Keratinocyte (primary cell): ENCODE measurements at regions not wholly inside any gene's neighbourhood (a gene's known extent, or its start where the extent isn't known, plus 50 kb on each side); places are given as distances from the start of the nearest gene placed in this dataset.

Source experiments
- DNase-seq: peaks from one replicate; pipeline ENCODE4 v3.0.0-alpha.2; 2011; ENCODE audit warnings: low read depth, missing footprints, low spot score
- FAIRE-seq: peaks from 2 replicates; lab custom pipeline; 2011; peaks lifted over from hg19 to GRCh38; lab: Jason Lieb, UNC
- H2AFZ ChIP-seq: 2 replicates; pipeline ENCODE4 v1.6.0; 2012; ENCODE audit warnings: low read length, control low read depth, inconsistent platforms; ENCODE audit not compliant: control insufficient read depth
- H3K27ac ChIP-seq: 2 replicates; pipeline ENCODE4 v1.5.1; 2011; ENCODE audit warnings: low read length; ENCODE audit not compliant: control insufficient read depth, insufficient read depth
- H3K27me3 ChIP-seq: 3 replicates; pipeline ENCODE4 v1.6.0; 2011; ENCODE audit warnings: low read length; ENCODE audit not compliant: control insufficient read depth, insufficient read depth; ENCODE audit errors: extremely low read depth
- H3K36me3 ChIP-seq, 2 experiments: 2 replicates in 1 of 2; 3 replicates in 1 of 2; pipeline ENCODE4 v1.5.1; 2011; ENCODE audit warnings: low read length in 2 of 2, mild to moderate bottlenecking in 1 of 2; ENCODE audit not compliant: control insufficient read depth in 2 of 2, insufficient read depth in 2 of 2; ENCODE audit errors: extremely low read depth in 1 of 2
- H3K4me1 ChIP-seq: 3 replicates; pipeline ENCODE4 v1.5.1; 2011; ENCODE audit warnings: low read length; ENCODE audit not compliant: control insufficient read depth, insufficient read depth; ENCODE audit errors: extremely low read depth
- H3K4me2 ChIP-seq: 3 replicates; pipeline ENCODE4 v1.6.0; 2011; ENCODE audit warnings: low read depth, low read length; ENCODE audit not compliant: control insufficient read depth, insufficient read depth; ENCODE audit errors: extremely low read depth
- H3K4me3 ChIP-seq, 3 experiments: fragments of 200-600 bp in 1 of 3; sonication (generic) in 1 of 3; 2 replicates in 2 of 3; 3 replicates in 1 of 3; pipeline ENCODE4 v1.5.1; 2011 to 2016; ENCODE audit warnings: low read length in 3 of 3, mild to moderate bottlenecking in 3 of 3, control low read depth in 2 of 3, inconsistent platforms in 1 of 3, low read depth in 1 of 3, mixed read lengths in 1 of 3, mixed run types in 1 of 3, moderate library complexity in 1 of 3; ENCODE audit not compliant: control insufficient read depth in 2 of 3, insufficient read depth in 2 of 3; ENCODE audit errors: extremely low read depth in 1 of 3
- H3K79me2 ChIP-seq: 2 replicates; pipeline ENCODE4 v1.6.0; 2012; ENCODE audit warnings: low read length; ENCODE audit not compliant: control insufficient read depth, insufficient read depth
- H3K9ac ChIP-seq: 3 replicates; pipeline ENCODE4 v1.6.0; 2011; ENCODE audit warnings: low read length; ENCODE audit not compliant: control insufficient read depth, insufficient read depth; ENCODE audit errors: extremely low read depth
- H3K9me1 ChIP-seq: 3 replicates; pipeline ENCODE4 v1.6.0; 2011; ENCODE audit warnings: low read length; ENCODE audit not compliant: control insufficient read depth, insufficient read depth; ENCODE audit errors: extremely low read depth
- H3K9me3 ChIP-seq: 2 replicates; pipeline ENCODE4 v1.5.1; 2012; ENCODE audit warnings: low read depth, low read length; ENCODE audit not compliant: control insufficient read depth
- H4K20me1 ChIP-seq: 3 replicates; pipeline ENCODE4 v1.6.0; 2011; ENCODE audit warnings: low read length; ENCODE audit not compliant: control insufficient read depth, insufficient read depth; ENCODE audit errors: extremely low read depth
- CTCF ChIP-seq, 3 experiments: IDR thresholded peaks in 1 of 3; conservative IDR thresholded peaks in 1 of 3; optimal IDR thresholded peaks in 1 of 3; 2 replicates in 2 of 3; 3 replicates in 1 of 3; pipeline versions ENCODE3 to v1.5.1; 2011; ENCODE audit warnings: low read length in 3 of 3, mild to moderate bottlenecking in 3 of 3, moderate library complexity in 2 of 3, control low read depth in 1 of 3, inconsistent platforms in 1 of 3; ENCODE audit not compliant: insufficient read depth in 2 of 3; ENCODE audit errors: extremely low read depth in 1 of 3
- EZH2 ChIP-seq: IDR thresholded peaks from one replicate; pipeline ENCODE4 v1.6.1; 2012; ENCODE audit warnings: inconsistent platforms, mild to moderate bottlenecking, low read length, moderate library complexity
- dilution Hi-C: fragments of 300-500 bp; cut with MboI; formaldehyde crosslinking; loops from one replicate; pipeline ENCODE4 v1.7.0; 2020; ENCODE audit warnings: low sequenced_read_pairs; ENCODE audit not compliant: extremely low pct_ligation_motif_present

- no peaks in the 10 kb centered on the region for H3K4me1 ChIP-seq
- H3K9me1 ChIP-seq = no peaks in the 10 kb centered on the region
- no peak overlapping the region for H3K9ac ChIP-seq
- no peak overlapping the region for H2AFZ ChIP-seq
- no peak overlapping the region for H3K27ac ChIP-seq
- H3K36me3 ChIP-seq = no peaks in the 10 kb centered on the region
- no peaks in the 10 kb centered on the region for H3K79me2 ChIP-seq
- no peaks in the 10 kb centered on the region for H3K9me3 ChIP-seq
- TF ChIP-seq EZH2 (no peak), CTCF (optimal IDR thresholded peaks at IDR 0.05 in 1 of 3, IDR thresholded peaks at IDR 0.05 in 1 of 3, conservative IDR thresholded peaks at IDR 0.05 in 1 of 3; ENCODE audit: extremely low read depth in 1 of 3, insufficient read depth in 2 of 3, low read length in 3 of 3) (no peak)
- FAIRE-seq (no peak), DNase-seq (no peak)
- no peak overlapping the region for H3K4me2 ChIP-seq
- H4K20me1 ChIP-seq = no peaks in the 10 kb centered on the region
- dilution Hi-C loops = no loop called here
- H3K27me3 ChIP-seq = no peaks in the 10 kb centered on the region
- no peak overlapping the region for H3K4me3 ChIP-seq
Observed at GRCh38 chr14:87349921-87350320, 643.1 kb downstream of the GALC start.

DNA sequence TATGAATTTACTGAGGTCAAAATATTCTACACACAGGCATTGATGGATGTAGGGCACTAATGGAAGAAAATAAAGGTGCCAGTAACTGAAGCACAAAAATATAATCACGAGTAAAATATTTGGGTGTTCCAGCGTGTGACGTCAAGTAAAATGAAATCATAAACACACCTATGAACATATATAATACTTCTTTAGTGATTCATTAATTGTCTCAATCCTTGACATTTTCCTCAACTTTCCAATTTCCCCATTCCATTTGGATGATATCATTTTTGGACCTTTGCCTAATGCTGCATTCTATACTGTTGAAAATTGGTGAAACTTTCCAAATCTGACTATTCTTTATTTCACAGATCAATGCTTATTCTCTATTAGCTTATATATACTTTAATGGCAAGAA lies 649.3 kb downstream of the GALC start:
- Histone ChIP-seq H3K4me1 (peaks cover 3% of the 10 kb centered on the region), H3K4me3 (no peak overlapping the region), H2AFZ (no peak overlapping the region), H3K9me3 (no peaks in the 10 kb centered on the region), H3K27ac (no peak overlapping the region), H4K20me1 (no peaks in the 10 kb centered on the region), H3K79me2 (no peaks in the 10 kb centered on the region), H3K9ac (no peak overlapping the region), H3K4me2 (no peak overlapping the region), H3K9me1 (no peaks in the 10 kb centered on the region), H3K27me3 (no peaks in the 10 kb centered on the region), H3K36me3 (no peaks in the 10 kb centered on the region)
- DNase-seq = no peak
- TF ChIP-seq EZH2 (no peak), CTCF (optimal IDR thresholded peaks at IDR 0.05 in 1 of 3, IDR thresholded peaks at IDR 0.05 in 1 of 3, conservative IDR thresholded peaks at IDR 0.05 in 1 of 3; ENCODE audit: extremely low read depth in 1 of 3, insufficient read depth in 2 of 3, low read length in 3 of 3) (no peak)
- FAIRE-seq = no peak
- dilution Hi-C loops = no loop called here
